Esophagus squamous epithelium (tissue), 4 donors: ENCODE measurements at regions not wholly inside any gene's neighbourhood (a gene's known extent, or its start where the extent isn't known, plus 50 kb on each side); places are given as distances from the start of the nearest gene placed in this dataset.

Experiments
- CTCF ChIP-seq, 6 experiments: fragments of 450-650 bp in 4 of 6; fragments of 200-600 bp in 2 of 6; sonication (generic) in 2 of 6; IDR thresholded peaks; one replicate each; pipeline ENCODE4 v1.5.1; 2016 to 2019; ENCODE audit warnings: antibody characterized with exemption in 6 of 6, mild to moderate bottlenecking in 4 of 6, moderate library complexity in 4 of 6
- POLR2A ChIP-seq, 4 donors: fragments of 450-650 bp; IDR thresholded peaks; one replicate each; pipeline ENCODE4 v1.6.1; 2017; ENCODE audit warnings: antibody characterized with exemption in 4 of 4, mild to moderate bottlenecking in 4 of 4, moderate library complexity in 3 of 4

GRCh38 chr14:29444216-29444615 lies 483.4 kb downstream of the PRKD1 start:
- no peak for TF ChIP-seq CTCF (IDR thresholded peaks at IDR 0.05)
- no peak for TF ChIP-seq POLR2A (IDR thresholded peaks at IDR 0.05)
